Testis (tissue), 2 donors: ENCODE measurements at regions not wholly inside any gene's neighbourhood (a gene's known extent, or its start where the extent isn't known, plus 50 kb on each side); places are given as distances from the start of the nearest gene placed in this dataset.

Experiments
- DNase-seq: peaks from one replicate; pipeline ENCODE4 v3.0.0-alpha.2; 2019
- H3K27ac ChIP-seq, 2 donors: fragments of 200-600 bp; sonication (generic); one replicate each; pipeline ENCODE4 v1.5.1; 2019
- H3K27me3 ChIP-seq: fragments of 200-600 bp; sonication (generic); one replicate; pipeline ENCODE4 v1.5.1; 2019
- H3K36me3 ChIP-seq: fragments of 200-600 bp; sonication (generic); one replicate; pipeline ENCODE4 v1.5.1; 2017; ENCODE audit warnings: low read depth; ENCODE audit errors: missing control alignments
- H3K4me1 ChIP-seq: fragments of 200-600 bp; sonication (generic); one replicate; pipeline ENCODE4 v1.5.1; 2019
- H3K4me3 ChIP-seq, 2 donors: fragments of 200-600 bp; sonication (generic); one replicate each; pipeline ENCODE4 v1.5.1; 2017 to 2019
- H3K9me3 ChIP-seq: fragments of 200-600 bp; sonication (generic); one replicate; pipeline ENCODE4 v1.5.1; 2017
- POLR2A ChIP-seq: fragments of 450-650 bp; IDR thresholded peaks from one replicate; pipeline ENCODE4 v1.6.1; 2017; ENCODE audit warnings: antibody characterized with exemption, mild to moderate bottlenecking, moderate library complexity
- WGBS, 2 donors: methylation state at CpG; one replicate each; pipeline ENCODE4 v1.1.5; 2018; 5-methylcytosine and 5-hydroxymethylcytosine counted together
- intact Hi-C: fragments of 100-400 bp; cut with DNase I; formaldehyde crosslinking; loops from one replicate; pipeline ENCODE4 v1.15.1; 2023; ENCODE audit warnings: low total_unique reads
- TF ChIP-seq, protein P1 (sequence below), 3 experiments: fragments of 450-650 bp in 2 of 3; fragments of 200-600 bp in 1 of 3; sonication (generic) in 1 of 3; IDR thresholded peaks; one replicate each; pipeline ENCODE4 v1.5.1; 2016 to 2019; ENCODE audit warnings: antibody characterized with exemption in 3 of 3, mild to moderate bottlenecking in 2 of 3, moderate library complexity in 1 of 3

DNA sequence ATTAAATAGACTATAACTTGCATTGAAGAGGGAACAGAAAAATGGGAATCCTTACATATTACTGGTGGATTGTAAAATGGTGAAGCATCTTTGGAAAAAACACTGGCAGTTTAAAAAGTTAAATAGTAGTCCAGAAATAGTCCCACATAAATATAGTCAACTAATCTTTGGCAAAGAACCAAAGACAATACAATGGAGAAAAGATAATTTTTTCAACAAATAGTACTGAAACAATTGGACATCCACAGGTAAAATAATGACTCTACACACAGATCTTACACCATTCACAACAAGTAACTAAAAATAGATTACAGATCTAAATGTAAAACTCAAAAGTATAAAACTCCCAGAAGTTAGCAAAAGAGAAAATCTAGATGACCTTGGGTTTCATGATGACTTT lies 259.1 kb upstream of the CEP162 start:
- H3K27me3 ChIP-seq: no peaks in the 10 kb centered on the region
- H3K9me3 ChIP-seq: no peaks in the 10 kb centered on the region
- TF ChIP-seq, protein P1, sequence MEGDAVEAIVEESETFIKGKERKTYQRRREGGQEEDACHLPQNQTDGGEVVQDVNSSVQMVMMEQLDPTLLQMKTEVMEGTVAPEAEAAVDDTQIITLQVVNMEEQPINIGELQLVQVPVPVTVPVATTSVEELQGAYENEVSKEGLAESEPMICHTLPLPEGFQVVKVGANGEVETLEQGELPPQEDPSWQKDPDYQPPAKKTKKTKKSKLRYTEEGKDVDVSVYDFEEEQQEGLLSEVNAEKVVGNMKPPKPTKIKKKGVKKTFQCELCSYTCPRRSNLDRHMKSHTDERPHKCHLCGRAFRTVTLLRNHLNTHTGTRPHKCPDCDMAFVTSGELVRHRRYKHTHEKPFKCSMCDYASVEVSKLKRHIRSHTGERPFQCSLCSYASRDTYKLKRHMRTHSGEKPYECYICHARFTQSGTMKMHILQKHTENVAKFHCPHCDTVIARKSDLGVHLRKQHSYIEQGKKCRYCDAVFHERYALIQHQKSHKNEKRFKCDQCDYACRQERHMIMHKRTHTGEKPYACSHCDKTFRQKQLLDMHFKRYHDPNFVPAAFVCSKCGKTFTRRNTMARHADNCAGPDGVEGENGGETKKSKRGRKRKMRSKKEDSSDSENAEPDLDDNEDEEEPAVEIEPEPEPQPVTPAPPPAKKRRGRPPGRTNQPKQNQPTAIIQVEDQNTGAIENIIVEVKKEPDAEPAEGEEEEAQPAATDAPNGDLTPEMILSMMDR (IDR thresholded peaks at IDR 0.05): no peak
- TF ChIP-seq POLR2A: no peak
- no peaks in the 10 kb centered on the region for H3K4me1 ChIP-seq
- intact Hi-C loops: no loop called here
- no peak overlapping the region for H3K4me3 ChIP-seq
- DNase-seq: no peak
- H3K36me3 ChIP-seq: no peaks in the 10 kb centered on the region
- no peak overlapping the region for H3K27ac ChIP-seq

DNA sequence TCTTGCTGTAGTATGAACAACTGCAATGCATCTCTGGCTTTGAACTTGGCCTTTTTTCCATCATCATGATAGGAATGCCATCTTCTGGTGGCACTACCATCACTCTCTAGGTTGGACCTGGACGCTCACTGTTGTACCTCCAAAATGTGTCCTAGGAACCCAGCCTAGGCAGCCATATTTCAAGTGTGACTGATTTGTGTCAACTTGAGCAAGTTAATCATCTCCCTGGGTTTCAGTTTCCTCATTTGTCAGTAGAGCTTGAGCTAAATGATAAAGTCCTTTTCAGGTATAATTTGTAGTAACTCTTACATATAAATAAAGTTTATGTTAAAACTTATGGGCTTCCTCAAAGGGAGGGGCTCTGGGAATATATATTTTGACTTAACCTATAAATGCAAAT lies 241.7 kb upstream of the CEP162 start:
- Histone ChIP-seq H3K4me3 (no peak overlapping the region), H3K9me3 (no peaks in the 10 kb centered on the region), H3K36me3 (no peaks in the 10 kb centered on the region), H3K27ac (no peak overlapping the region), H3K4me1 (no peaks in the 10 kb centered on the region), H3K27me3 (no peaks in the 10 kb centered on the region)
- DNase-seq: no peak
- TF ChIP-seq, protein P1 (IDR thresholded peaks at IDR 0.05): no peak
- TF ChIP-seq POLR2A: no peak
- intact Hi-C loops: no loop called here
- 62 to 89% methylated on average over 1 of the region's 1 CpG for WGBS, 2 donors

DNA sequence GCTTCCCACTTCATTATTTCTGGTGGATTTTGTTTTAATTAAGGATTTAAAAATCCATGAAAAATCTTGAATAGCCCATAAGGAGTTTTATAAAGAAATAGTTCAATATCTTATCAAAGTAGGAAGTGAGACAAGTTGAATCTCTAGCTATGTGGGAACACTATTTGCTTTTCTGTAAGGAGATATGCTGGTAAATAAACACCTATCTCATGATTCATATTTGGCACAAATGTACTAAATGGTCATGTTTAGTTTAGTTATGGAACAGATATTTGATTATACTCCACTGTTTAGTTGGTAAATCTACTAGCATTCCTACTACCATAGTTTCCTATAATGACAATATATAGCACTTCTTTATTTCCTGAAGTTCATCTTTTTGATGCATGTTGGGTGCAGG lies 239.9 kb upstream of the CEP162 start:
- no peak for TF ChIP-seq POLR2A
- TF ChIP-seq, protein P1 (IDR thresholded peaks at IDR 0.05): no peak
- intact Hi-C loops: no loop called here
- Histone ChIP-seq H3K36me3 (no peaks in the 10 kb centered on the region), H3K27ac (no peak overlapping the region), H3K4me1 (no peaks in the 10 kb centered on the region), H3K4me3 (no peak overlapping the region), H3K27me3 (no peaks in the 10 kb centered on the region), H3K9me3 (no peaks in the 10 kb centered on the region)
- no peak for DNase-seq

DNA sequence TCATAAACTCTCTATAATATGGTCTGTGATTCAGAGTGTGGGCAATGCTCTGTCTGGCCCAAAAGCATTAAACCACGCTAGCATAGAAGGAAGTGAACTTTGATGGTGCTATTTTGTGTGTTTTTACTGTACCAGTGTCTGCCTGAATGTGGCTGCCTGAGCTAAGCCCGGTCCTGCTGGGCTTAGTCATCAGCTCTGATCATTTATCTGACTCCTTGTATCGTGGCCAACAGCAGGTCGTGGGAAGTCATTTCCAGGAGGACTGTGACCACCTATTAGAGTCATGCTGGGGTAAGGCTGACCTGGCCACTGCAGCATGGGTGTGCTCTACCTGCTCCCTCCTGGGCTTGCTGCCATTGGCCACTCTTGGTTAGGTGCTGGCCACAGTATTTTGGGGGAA lies 239.1 kb upstream of the CEP162 start:
- TF ChIP-seq, protein P1 (IDR thresholded peaks at IDR 0.05): no peak
- no peak for TF ChIP-seq POLR2A
- no peaks in the 10 kb centered on the region for H3K9me3 ChIP-seq
- no peak overlapping the region for H3K27ac ChIP-seq
- WGBS, 2 donors: 59 to 60% methylated on average over 4 of the region's 4 CpGs
- no peak for DNase-seq
- no peaks in the 10 kb centered on the region for H3K36me3 ChIP-seq
- intact Hi-C loops: no loop called here
- H3K27me3 ChIP-seq: no peaks in the 10 kb centered on the region
- no peaks in the 10 kb centered on the region for H3K4me1 ChIP-seq
- H3K4me3 ChIP-seq: no peak overlapping the region

DNA sequence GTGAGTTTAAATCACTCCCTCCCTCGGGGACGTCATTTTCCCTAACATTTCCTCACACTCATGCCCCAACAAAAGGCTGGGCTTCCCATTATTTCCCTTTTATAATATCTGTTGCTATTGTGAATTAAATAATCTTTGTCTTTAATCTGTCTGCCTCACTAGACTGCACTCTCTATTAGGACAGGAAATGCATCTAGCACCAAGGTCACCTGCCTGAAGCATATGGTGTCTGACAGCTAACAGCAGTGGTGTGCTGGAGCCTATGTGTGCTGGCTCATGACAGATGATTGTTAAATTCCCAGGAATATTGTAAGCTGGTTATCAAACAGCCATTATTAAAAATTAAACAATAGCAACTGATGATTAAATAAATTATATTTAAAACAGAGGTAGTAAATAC lies 237.0 kb upstream of the CEP162 start:
- H3K4me1 ChIP-seq: no peaks in the 10 kb centered on the region
- no peaks in the 10 kb centered on the region for H3K9me3 ChIP-seq
- no peaks in the 10 kb centered on the region for H3K36me3 ChIP-seq
- H3K27ac ChIP-seq: no peak overlapping the region
- intact Hi-C loops: no loop called here
- H3K4me3 ChIP-seq: no peak overlapping the region
- TF ChIP-seq, protein P1 (IDR thresholded peaks at IDR 0.05): no peak
- no peak for TF ChIP-seq POLR2A
- WGBS, 2 donors: 59 to 85% methylated on average over 2 of the region's 2 CpGs
- no peaks in the 10 kb centered on the region for H3K27me3 ChIP-seq
- DNase-seq: no peak
